ENCODE measurements at regions not wholly inside any gene's neighbourhood (a gene's known extent, or its start where the extent isn't known, plus 50 kb on each side); places are given as distances from the start of the nearest gene placed in this dataset.
A peak's percentile ranks its signal among the peaks of the same experiment; 100 is the strongest.
"Not testable (repeated sequence)": the region's sequence is repeated elsewhere in the genome, so short reads cannot be mapped to it uniquely, and the experiment has no call there.

GRCh38 chrX:25640276-25640675 lies 497.9 kb upstream of the MAGEB18 start:
- DNase-seq (ENCODE audit: low spot score): no peak

- DNase-seq (ENCODE audit: low spot score): no peak
Measured at GRCh38 chrX:25646156-25646555, 492.0 kb upstream of the MAGEB18 start.

- no peak for DNase-seq (ENCODE audit: low spot score)
Measured at GRCh38 chrX:25648790-25649189, 489.4 kb upstream of the MAGEB18 start.

- no peak for DNase-seq (ENCODE audit: low spot score)
Measured at GRCh38 chrX:25650216-25650820, 487.8 kb upstream of the MAGEB18 start.

GRCh38 chrX:25659317-25659716 lies 478.8 kb upstream of the MAGEB18 start:
- DNase-seq (ENCODE audit: low spot score): no peak

- no peak for DNase-seq (ENCODE audit: low spot score)
Measured at GRCh38 chrX:25663701-25664100, 474.4 kb upstream of the MAGEB18 start.

GRCh38 chrX:25665431-25665830 lies 472.7 kb upstream of the MAGEB18 start:
- DNase-seq (ENCODE audit: low spot score): no peak

GRCh38 chrX:25667681-25668080 lies 470.5 kb upstream of the MAGEB18 start:
- no peak for DNase-seq (ENCODE audit: low spot score)

GRCh38 chrX:25674776-25675175 lies 463.4 kb upstream of the MAGEB18 start:
- no peak for DNase-seq (ENCODE audit: low spot score)

- DNase-seq (ENCODE audit: low spot score): no peak
Measured at GRCh38 chrX:25701876-25702275, 436.3 kb upstream of the MAGEB18 start.

- no peak for DNase-seq (ENCODE audit: low spot score)
Measured at GRCh38 chrX:25717122-25717521, 421.0 kb upstream of the MAGEB18 start.

- DNase-seq (ENCODE audit: low spot score): peak; percentile 23
Measured at GRCh38 chrX:25721564-25721963, 416.6 kb upstream of the MAGEB18 start.

GRCh38 chrX:25726539-25726938 lies 411.6 kb upstream of the MAGEB18 start:
- DNase-seq (ENCODE audit: low spot score): no peak

- no peak for DNase-seq (ENCODE audit: low spot score)
Measured at GRCh38 chrX:25733148-25733547, 405.0 kb upstream of the MAGEB18 start.

- no peak for DNase-seq (ENCODE audit: low spot score)
Measured at GRCh38 chrX:25737540-25737939, 400.6 kb upstream of the MAGEB18 start.

- no peak for DNase-seq (ENCODE audit: low spot score)
Measured at GRCh38 chrX:25742334-25742733, 395.8 kb upstream of the MAGEB18 start.

GRCh38 chrX:25754399-25754798 lies 383.7 kb upstream of the MAGEB18 start:
- DNase-seq (ENCODE audit: low spot score): no peak

GRCh38 chrX:25755194-25755593 lies 382.9 kb upstream of the MAGEB18 start:
- no peak for DNase-seq (ENCODE audit: low spot score)

- DNase-seq (ENCODE audit: low spot score): no peak
Measured at GRCh38 chrX:25762656-25763055, 375.5 kb upstream of the MAGEB18 start.

- DNase-seq (ENCODE audit: low spot score): not testable (repeated sequence)
Measured at GRCh38 chrX:25771853-25772252, 366.3 kb upstream of the MAGEB18 start.

GRCh38 chrX:25797796-25798195 lies 340.3 kb upstream of the MAGEB18 start:
- DNase-seq (ENCODE audit: low spot score): not testable (repeated sequence)

- DNase-seq (ENCODE audit: low spot score): no peak
Measured at GRCh38 chrX:25805744-25806143, 332.4 kb upstream of the MAGEB18 start.

GRCh38 chrX:25807022-25807421 lies 331.1 kb upstream of the MAGEB18 start:
- DNase-seq (ENCODE audit: low spot score): no peak

GRCh38 chrX:25810202-25810601 lies 327.9 kb upstream of the MAGEB18 start:
- no peak for DNase-seq (ENCODE audit: low spot score)

Measured in HT-29 (cell line).